ENCODE measurements at regions not wholly inside any gene's neighbourhood (a gene's known extent, or its start where the extent isn't known, plus 50 kb on each side); places are given as distances from the start of the nearest gene placed in this dataset.

GRCh38 chr16:73853968-73854367 lies 442.6 kb upstream of the PSMD7 start:
- TF ChIP-seq CTCF (IDR thresholded peaks at IDR 0.05) (no peak), POLR2A (IDR thresholded peaks at IDR 0.05) (no peak)
